HCT116 (cell line): ENCODE measurements at regions not wholly inside any gene's neighbourhood (a gene's known extent, or its start where the extent isn't known, plus 50 kb on each side); places are given as distances from the start of the nearest gene placed in this dataset.

Experiments
- ATAC-seq: fragments of 200-7000 bp; cut with Tn5 transposase; 2 replicates; pipeline ENCODE4 v1.9.1; 2020; ENCODE audit warnings: mild to moderate bottlenecking, moderate library complexity
- BruUV-seq: library from RNA; stranded (reverse); fragments of 400-500 nt; replicated peaks from 2 replicates; lab custom pipeline; 2021; lab: Mats Ljungman, UMichigan
- CTCF ChIA-PET: fragments of 300-600 bp; sonication (Branson Sonifier 250); formaldehyde crosslinking; loops from one replicate; lab custom pipeline; 2021; ENCODE audit warnings: antibody characterized with exemption; lab: Charles Lee
- POLR2A ChIA-PET: fragments of 300-600, 350-600 bp; sonication (Branson Sonifier 250); formaldehyde crosslinking; loops from one replicate; lab custom pipeline; 2021; ENCODE audit warnings: antibody characterized with exemption; lab: Charles Lee
- RAD21 ChIA-PET, 2 experiments: fragments of 300-600 bp; sonication (Branson Sonifier 250); formaldehyde crosslinking; loops; one replicate each; lab custom pipeline; 2023; ENCODE audit warnings: low total read pairs in 2 of 2; ENCODE audit not compliant: uncharacterized antibody in 2 of 2, unreplicated experiment in 2 of 2, low non-redundant PET in 1 of 2; lab: Charles Lee
- DNase-seq: peaks from one replicate; pipeline ENCODE4 v3.0.0-alpha.2; 2010; ENCODE audit warnings: low read depth, low spot score
- H2AFZ ChIP-seq: fragments of 200-600 bp; shearing (Covaris generic), sonication (generic); 2 replicates; pipeline ENCODE4 v1.6.1; 2017; ENCODE audit warnings: low read depth, mixed run types, mixed read lengths, antibody characterized with exemption, low read length; ENCODE audit not compliant: poor library complexity, severe bottlenecking
- H3K27ac ChIP-seq: 2 replicates; pipeline ENCODE4 v1.5.1; 2012; ENCODE audit warnings: low read depth, low read length
- H3K27me3 ChIP-seq: fragments of 200-600 bp; sonication (generic); 2 replicates; pipeline ENCODE4 v1.6.1; 2016; ENCODE audit warnings: mixed run types, low read length, mixed read lengths; ENCODE audit not compliant: insufficient read depth
- H3K36me3 ChIP-seq, 2 experiments: fragments of 200-500 bp in 1 of 2; fragments of 200-600 bp in 1 of 2; sonication (Bioruptor generic) in 1 of 2; sonication (generic) in 1 of 2; 2 replicates each; pipeline versions ENCODE4 v1.5.1 to v1.6.1; 2014 to 2016; ENCODE audit warnings: low read length in 2 of 2, inconsistent platforms in 1 of 2, mixed read lengths in 1 of 2, mixed run types in 1 of 2; ENCODE audit not compliant: insufficient read depth in 2 of 2, control insufficient read depth in 1 of 2
- H3K4me1 ChIP-seq, 2 experiments: fragments of 200-600 bp in 1 of 2; sonication (generic) in 1 of 2; 2 replicates each; pipeline versions ENCODE4 v1.5.1 to v1.6.1; 2012 to 2017; ENCODE audit warnings: low read length in 2 of 2, inconsistent platforms in 1 of 2, mild to moderate bottlenecking in 1 of 2, mixed read lengths in 1 of 2, mixed run types in 1 of 2, moderate library complexity in 1 of 2; ENCODE audit not compliant: insufficient read depth in 2 of 2, control insufficient read depth in 1 of 2
- H3K4me2 ChIP-seq: fragments of 200-600 bp; sonication (generic); 2 replicates; pipeline ENCODE4 v1.6.1; 2017; ENCODE audit warnings: mixed run types, low read length, mixed read lengths
- H3K4me3 ChIP-seq, 2 experiments: fragments of 200-600 bp in 1 of 2; sonication (generic) in 1 of 2; replicated peaks in 1 of 2; 2 replicates each; pipeline ENCODE4 v1.5.1; 2011 to 2016; ENCODE audit warnings: low read length in 2 of 2, control low read depth in 1 of 2, low read depth in 1 of 2, mild to moderate bottlenecking in 1 of 2, mixed read lengths in 1 of 2, mixed run types in 1 of 2
- H3K79me2 ChIP-seq: fragments of 200-600 bp; sonication (generic); 2 replicates; pipeline ENCODE4 v1.6.1; 2017; ENCODE audit warnings: mild to moderate bottlenecking, mixed run types, low read length, moderate library complexity, mixed read lengths; ENCODE audit not compliant: insufficient read depth
- H3K9ac ChIP-seq: fragments of 200-600 bp; sonication (generic); 2 replicates; pipeline ENCODE4 v1.6.1; 2016; ENCODE audit warnings: low read length, mixed read lengths
- H3K9me2 ChIP-seq: fragments of 200-600 bp; sonication (generic), shearing (Covaris generic); 2 replicates; pipeline ENCODE4 v1.6.1; 2017; ENCODE audit warnings: mixed run types, mild to moderate bottlenecking, moderate library complexity; ENCODE audit not compliant: insufficient read depth
- H3K9me3 ChIP-seq, 2 experiments: fragments of 200-500 bp in 1 of 2; fragments of 200-600 bp in 1 of 2; sonication (Bioruptor generic) in 1 of 2; sonication (generic) in 1 of 2; 2 replicates each; pipeline ENCODE4 v1.6.1; 2014 to 2017; ENCODE audit warnings: low read length in 2 of 2, mixed read lengths in 2 of 2, inconsistent platforms in 1 of 2, low read depth in 1 of 2, mild to moderate bottlenecking in 1 of 2, mixed run types in 1 of 2, moderate library complexity in 1 of 2; ENCODE audit not compliant: control insufficient read depth in 1 of 2, insufficient read depth in 1 of 2
- H4K20me1 ChIP-seq: fragments of 200-600 bp; sonication (generic), shearing (Covaris generic); 2 replicates; pipeline ENCODE4 v1.6.1; 2017; ENCODE audit warnings: mixed run types, mild to moderate bottlenecking, moderate library complexity; ENCODE audit not compliant: insufficient read depth
- ATF3 ChIP-seq: IDR thresholded peaks from 2 replicates; pipeline ENCODE4 v1.6.1; 2012
- CEBPB ChIP-seq: IDR thresholded peaks from 2 replicates; pipeline ENCODE4 v1.6.1; 2012; ENCODE audit warnings: low read depth
- EGR1 ChIP-seq: IDR thresholded peaks from 2 replicates; pipeline ENCODE4 v1.6.1; 2012; ENCODE audit warnings: low read depth
- FOSL1 ChIP-seq: IDR thresholded peaks from 2 replicates; pipeline ENCODE4 v1.6.1; 2012; ENCODE audit warnings: low read depth
- JUND ChIP-seq: IDR thresholded peaks from 2 replicates; pipeline ENCODE4 v1.6.1; 2012
- MAX ChIP-seq: IDR thresholded peaks from 2 replicates; pipeline ENCODE4 v1.6.1; 2012
- POLR2A ChIP-seq: IDR thresholded peaks from 2 replicates; pipeline ENCODE4 v1.7.0; 2011; ENCODE audit warnings: borderline replicate concordance; ENCODE audit not compliant: insufficient read depth, insufficient read length; ENCODE audit errors: extremely low read depth
- RAD21 ChIP-seq: IDR thresholded peaks from 2 replicates; pipeline ENCODE4 v1.6.1; 2012; ENCODE audit warnings: low read depth, mild to moderate bottlenecking
- SIN3A ChIP-seq: IDR thresholded peaks from 2 replicates; pipeline ENCODE4 v1.6.1; 2012; ENCODE audit warnings: low read depth
- SP1 ChIP-seq: IDR thresholded peaks from 2 replicates; pipeline ENCODE4 v1.6.1; 2012; ENCODE audit warnings: low read depth
- SRF ChIP-seq: IDR thresholded peaks from 2 replicates; pipeline ENCODE4 v1.6.1; 2012; ENCODE audit warnings: low read depth
- TCF7L2 ChIP-seq: IDR thresholded peaks from 2 replicates; pipeline ENCODE4 v1.7.0; 2011; ENCODE audit warnings: borderline replicate concordance, inconsistent platforms; ENCODE audit not compliant: insufficient read depth, insufficient read length; ENCODE audit errors: extremely low read depth
- YY1 ChIP-seq: IDR thresholded peaks from 2 replicates; pipeline ENCODE4 v1.6.1; 2011; ENCODE audit warnings: low read length, low read depth, moderate library complexity, mild to moderate bottlenecking; ENCODE audit not compliant: insufficient replicate concordance; ENCODE audit errors: extremely low read depth
- ZFX ChIP-seq: fragments of 450-650 bp; IDR thresholded peaks from 2 replicates; pipeline ENCODE4 v1.6.1; 2017
- ZNF274 ChIP-seq: fragments of 200-500 bp; sonication (Bioruptor generic); IDR thresholded peaks from 2 replicates; pipeline ENCODE4 v1.6.1; 2014; ENCODE audit warnings: mild to moderate bottlenecking, low read depth, low read length, inconsistent platforms
- intact Hi-C: fragments of 100-400 bp; cut with micrococcal nuclease; formaldehyde crosslinking; loops from 2 replicates; pipeline ENCODE4 v1.10.0; 2022

GRCh38 chr3:33956776-33957175, 158.3 kb downstream of the PDCD6IP start:
- no peak overlapping the region for H3K4me2 ChIP-seq
- no peaks in the 10 kb centered on the region for H3K79me2 ChIP-seq
- H3K27me3 ChIP-seq, result peaks cover 16% of the 10 kb centered on the region
- H3K36me3 ChIP-seq, result no peaks in the 10 kb centered on the region
- ChIA-PET RAD21 (no interaction called here), CTCF (no interaction called here), POLR2A (no interaction called here)
- H3K9me2 ChIP-seq, result no peaks in the 10 kb centered on the region
- no peak overlapping the region for H3K27ac ChIP-seq
- no peaks in the 10 kb centered on the region for H4K20me1 ChIP-seq
- BruUV-seq, result no TSS peak
- H3K9ac ChIP-seq, result no peak overlapping the region
- DNase-seq (no peak), ATAC-seq (no peak)
- no peak overlapping the region for H3K4me3 ChIP-seq
- no peak overlapping the region for H2AFZ ChIP-seq
- TF ChIP-seq JUND (no peak), RAD21 (no peak), FOSL1 (no peak), POLR2A (no peak), TCF7L2 (no peak), ZFX (no peak), EGR1 (no peak), ZNF274 (no peak), ATF3 (no peak), MAX (no peak), SRF (no peak)
- no peaks in the 10 kb centered on the region for H3K9me3 ChIP-seq
- intact Hi-C loops, result no loop called here
- no peaks in the 10 kb centered on the region for H3K4me1 ChIP-seq

GRCh38 chr3:33957176-33957575, 158.7 kb downstream of the PDCD6IP start:
- Histone ChIP-seq H2AFZ (no peak overlapping the region), H4K20me1 (no peaks in the 10 kb centered on the region), H3K79me2 (no peaks in the 10 kb centered on the region), H3K27ac (no peak overlapping the region), H3K9me3 (no peaks in the 10 kb centered on the region), H3K9ac (no peak overlapping the region), H3K4me3 (no peak overlapping the region), H3K36me3 (no peaks in the 10 kb centered on the region), H3K27me3 (peaks cover 12% of the 10 kb centered on the region), H3K4me1 (no peaks in the 10 kb centered on the region), H3K4me2 (no peak overlapping the region), H3K9me2 (no peaks in the 10 kb centered on the region)
- intact Hi-C loops, result no loop called here
- POLR2A ChIA-PET, result no interaction called here
- CTCF ChIA-PET, result no interaction called here
- TF ChIP-seq RAD21, result no peak
- no peak for TF ChIP-seq SIN3A
- TF ChIP-seq SP1, result no peak
- no peak for TF ChIP-seq YY1
- TF ChIP-seq CEBPB, result no peak
- ATAC-seq, result no peak
- RAD21 ChIA-PET, result no interaction called here
- no peak for DNase-seq
- BruUV-seq, result no TSS peak
